ENCODE measurements at regions not wholly inside any gene's neighbourhood (a gene's known extent, or its start where the extent isn't known, plus 50 kb on each side); places are given as distances from the start of the nearest gene placed in this dataset.

- TF ChIP-seq FOSL2 (IDR thresholded peaks at IDR 0.05): no peak
- TF ChIP-seq FOSL2 (CRISPR knock-in tag; IDR thresholded peaks at IDR 0.05): peak; percentile 60
- peak; percentile 30 to 34; a peak in 1 of 5 replicates for TF ChIP-seq EP300 (IDR thresholded peaks at IDR 0.05)
- 0 out of 2 replicates have a peak, but pooled peaks have one; percentile 37 for TF ChIP-seq HOXB5 (CRISPR knock-in tag; IDR thresholded peaks at IDR 0.05)
- no peak for TF ChIP-seq EHMT2 (IDR thresholded peaks at IDR 0.05; ENCODE audit: low read depth)
- TF ChIP-seq BCL3 (IDR thresholded peaks at IDR 0.05): peak; percentile 69; the same call in 1 of the 3 replicates
- TF ChIP-seq JUN (IDR thresholded peaks at IDR 0.05): peak in 1 of 2 experiments; percentile 49; a peak in 3 of 5 replicates
- TF ChIP-seq CBX8 (IDR thresholded peaks at IDR 0.05): no peak
- no peak for TF ChIP-seq ZSCAN20 (CRISPR knock-in tag; IDR thresholded peaks at IDR 0.05)
- peak; percentile 69; the same call in 1 of the 2 replicates for TF ChIP-seq JUNB (IDR thresholded peaks at IDR 0.05)
- no peak for TF ChIP-seq KDM1A (IDR thresholded peaks at IDR 0.05; ENCODE audit: low read depth)
- TF ChIP-seq GATA3 (IDR thresholded peaks at IDR 0.05; ENCODE audit: borderline replicate concordance): 0 out of 2 replicates have a peak, but pooled peaks have one; percentile 10
- TF ChIP-seq CEBPB (IDR thresholded peaks at IDR 0.05): peak; percentile 90 to 96
- TF ChIP-seq HES2 (IDR thresholded peaks at IDR 0.05): peak; percentile 85
- WGBS (ENCODE audit: missing lambda C conversion rate): 43% methylated on average over 9 of the region's 9 CpGs
- FAIRE-seq (no peak), DNase-seq (ENCODE audit: low read depth in 1 of 2, low spot score in 1 of 2) (peak in 1 of 2 experiments; percentile 57), ATAC-seq (peak; percentile 75 to 86)
- peak overlapping the region in 1 of 2 experiments; percentile 12; a peak in 1 of 6 replicates for H3K27ac ChIP-seq
- no peaks in the 10 kb centered on the region for H3K9me3 ChIP-seq
- peak overlapping the region; percentile 44 for H3K4me2 ChIP-seq
- ChIA-PET CTCF (interaction anchor here (0.7 to 1.6 kb wide), 3 partner anchors 13 to 446 kb away, joined by 3 to 5 read pairs (median 3); no protein-coding TSS in a partner anchor), POLR2A (no interaction called here)
- H3K4me1 ChIP-seq: peaks cover 27% of the 10 kb centered on the region
- no peak overlapping the region for H3K4me3 ChIP-seq
Observed at GRCh38 chr12:66048835-66049537, 81.6 kb downstream of the LLPH start.

DNA sequence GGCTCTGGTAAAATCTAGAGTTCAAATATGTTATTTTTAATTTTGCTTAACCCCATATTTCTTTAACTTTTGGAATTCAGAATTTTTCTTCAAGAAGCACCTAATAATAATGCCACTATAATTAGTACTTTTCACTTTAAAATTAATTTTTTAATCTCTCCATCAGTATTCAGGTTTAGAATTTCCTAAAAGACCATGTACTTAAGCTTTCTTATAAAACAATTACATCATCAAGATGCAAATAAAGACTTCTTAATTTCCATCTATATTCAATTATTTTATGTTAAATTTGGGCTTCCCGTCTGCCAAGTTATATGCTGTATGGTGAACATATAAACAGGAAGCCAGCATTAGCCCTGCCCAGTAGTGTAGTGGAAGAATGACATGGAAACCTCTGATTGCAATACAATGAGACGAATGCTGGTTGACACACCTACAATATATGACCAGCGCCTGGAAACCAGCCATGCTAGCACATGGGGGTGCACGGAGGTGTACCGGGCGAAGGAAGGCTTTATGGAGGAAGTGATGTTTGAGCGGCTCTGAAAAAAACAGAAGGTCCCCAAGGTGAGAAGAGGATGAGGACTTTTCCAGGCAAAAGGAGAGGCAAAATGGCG is 82.2 kb downstream of the LLPH start:
- Histone ChIP-seq H3K4me1 (peaks cover 27% of the 10 kb centered on the region), H3K4me2 (peak overlapping the region; percentile 44), H3K9me3 (no peaks in the 10 kb centered on the region), H3K4me3 (no peak overlapping the region), H3K27ac (peak overlapping the region in 1 of 2 experiments; percentile 12; a peak in 1 of 6 replicates)
- POLR2A ChIA-PET: no interaction called here
- CTCF ChIA-PET: no interaction called here
- ATAC-seq (no peak; a peak in 1 of 6 replicates), DNase-seq (ENCODE audit: low read depth in 1 of 2, low spot score in 1 of 2) (no peak), FAIRE-seq (no peak)
- 77% methylated on average over 8 of the region's 8 CpGs for WGBS (ENCODE audit: missing lambda C conversion rate)
- TF ChIP-seq HOXB5 (CRISPR knock-in tag; IDR thresholded peaks at IDR 0.05): no peak
- TF ChIP-seq, protein P1, sequence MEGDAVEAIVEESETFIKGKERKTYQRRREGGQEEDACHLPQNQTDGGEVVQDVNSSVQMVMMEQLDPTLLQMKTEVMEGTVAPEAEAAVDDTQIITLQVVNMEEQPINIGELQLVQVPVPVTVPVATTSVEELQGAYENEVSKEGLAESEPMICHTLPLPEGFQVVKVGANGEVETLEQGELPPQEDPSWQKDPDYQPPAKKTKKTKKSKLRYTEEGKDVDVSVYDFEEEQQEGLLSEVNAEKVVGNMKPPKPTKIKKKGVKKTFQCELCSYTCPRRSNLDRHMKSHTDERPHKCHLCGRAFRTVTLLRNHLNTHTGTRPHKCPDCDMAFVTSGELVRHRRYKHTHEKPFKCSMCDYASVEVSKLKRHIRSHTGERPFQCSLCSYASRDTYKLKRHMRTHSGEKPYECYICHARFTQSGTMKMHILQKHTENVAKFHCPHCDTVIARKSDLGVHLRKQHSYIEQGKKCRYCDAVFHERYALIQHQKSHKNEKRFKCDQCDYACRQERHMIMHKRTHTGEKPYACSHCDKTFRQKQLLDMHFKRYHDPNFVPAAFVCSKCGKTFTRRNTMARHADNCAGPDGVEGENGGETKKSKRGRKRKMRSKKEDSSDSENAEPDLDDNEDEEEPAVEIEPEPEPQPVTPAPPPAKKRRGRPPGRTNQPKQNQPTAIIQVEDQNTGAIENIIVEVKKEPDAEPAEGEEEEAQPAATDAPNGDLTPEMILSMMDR (IDR thresholded peaks at IDR 0.05): no peak
- TF ChIP-seq FOSL2 (IDR thresholded peaks at IDR 0.05): no peak
- TF ChIP-seq FOSL2 (CRISPR knock-in tag; IDR thresholded peaks at IDR 0.05): no peak
- TF ChIP-seq PHF8 (IDR thresholded peaks at IDR 0.05; ENCODE audit: borderline replicate concordance, low read depth): no peak
- no peak for TF ChIP-seq ZSCAN20 (CRISPR knock-in tag; IDR thresholded peaks at IDR 0.05)
- TF ChIP-seq POLR2A (IDR thresholded peaks at IDR 0.05; ENCODE audit: low read length): no peak
- TF ChIP-seq ZFP36 (IDR thresholded peaks at IDR 0.05; ENCODE audit: borderline replicate concordance, partially characterized antibody): no peak
- no peak for TF ChIP-seq ZC3H11A (IDR thresholded peaks at IDR 0.05)
- TF ChIP-seq BHLHE40 (IDR thresholded peaks at IDR 0.05; ENCODE audit: low read depth, low read length): no peak
